ENCODE measurements at regions not wholly inside any gene's neighbourhood (a gene's known extent, or its start where the extent isn't known, plus 50 kb on each side); places are given as distances from the start of the nearest gene placed in this dataset.
"Not testable (repeated sequence)": the region's sequence is repeated elsewhere in the genome, so short reads cannot be mapped to it uniquely, and the experiment has no call there.

DNA sequence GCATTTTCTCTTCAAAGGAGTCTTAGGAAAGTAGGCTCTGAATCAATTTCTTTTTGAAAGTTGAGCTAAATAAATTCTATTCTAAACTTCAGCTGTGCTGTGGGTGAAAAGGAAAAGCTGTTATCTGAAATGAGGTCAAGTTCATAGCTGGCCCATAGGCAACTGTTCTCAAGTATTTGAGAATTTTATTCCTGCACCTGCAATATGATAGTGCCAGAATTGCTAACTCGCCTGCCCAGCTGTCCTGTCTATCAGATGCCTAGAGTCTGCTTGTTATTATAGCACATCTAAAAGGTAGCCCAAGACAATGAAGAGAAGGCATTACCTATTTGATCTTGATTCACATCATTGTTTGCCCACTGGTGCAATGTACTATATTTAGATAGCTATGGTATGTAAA, 798.7 kb downstream of the DIPK2A start:
- DNase-seq, result no peak

DNA sequence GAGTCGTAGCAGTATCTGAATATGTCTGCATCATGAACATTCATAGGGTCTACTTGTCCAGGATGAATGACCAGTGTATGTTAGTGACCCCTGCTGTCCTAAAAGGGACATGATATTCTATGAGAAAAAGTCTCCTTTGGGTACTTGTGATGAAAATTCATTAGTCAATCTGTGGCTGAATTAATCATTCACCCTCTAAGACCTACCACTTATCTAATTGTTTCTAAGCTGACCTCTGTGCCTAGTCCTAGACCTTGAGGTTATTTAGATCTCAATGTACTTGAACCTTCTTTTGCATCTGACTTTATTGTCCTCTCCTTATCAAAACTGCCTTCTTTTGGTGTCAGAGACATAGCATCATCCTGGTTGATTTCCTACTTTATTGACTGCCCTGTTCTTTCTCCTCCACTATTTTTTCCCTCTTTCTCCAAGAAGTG, 799.3 kb downstream of the DIPK2A start:
- no peak for DNase-seq

DNA sequence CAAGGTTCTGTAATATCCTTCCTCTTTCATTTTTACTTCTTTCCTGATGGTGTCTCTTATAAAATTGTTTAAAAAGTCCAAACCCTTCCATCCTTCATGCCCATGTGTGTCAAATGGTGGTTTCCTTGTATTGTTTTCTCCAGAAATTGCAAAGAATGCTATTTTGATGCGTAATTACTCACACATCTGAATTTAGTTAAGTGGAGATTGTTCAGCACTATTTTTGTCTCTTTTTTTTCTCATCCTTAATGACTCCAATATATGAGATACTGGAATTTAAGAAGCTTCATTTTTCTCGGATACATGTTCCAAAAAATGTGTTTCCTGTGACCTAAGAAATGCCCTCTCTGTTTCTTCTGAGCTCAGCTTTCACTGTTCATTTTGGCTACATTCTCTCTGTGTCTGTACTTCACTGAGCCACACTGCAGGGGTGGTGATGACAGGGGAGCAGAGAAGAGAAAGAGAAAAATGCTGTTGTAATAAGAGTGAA, 799.8 kb downstream of the DIPK2A start:
- DNase-seq, result no peak

DNA sequence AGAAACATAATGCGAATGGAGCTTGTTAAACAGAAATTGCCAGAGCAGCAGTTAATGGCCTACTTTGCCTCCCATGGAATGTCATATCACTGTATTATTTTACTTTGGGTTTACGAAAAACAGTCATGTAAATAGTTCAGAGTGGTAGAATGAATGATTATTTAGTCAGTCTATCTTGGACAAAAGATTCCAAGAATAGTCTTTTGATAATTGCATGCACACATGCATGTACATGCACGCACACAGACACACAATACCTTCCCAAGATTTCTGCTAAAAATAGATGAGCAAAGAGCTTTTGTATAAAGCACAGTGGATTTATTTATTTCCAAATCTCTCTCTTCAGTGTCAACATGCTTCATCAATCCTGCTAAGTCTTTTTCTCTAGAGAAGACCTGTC, 800.7 kb downstream of the DIPK2A start:
- DNase-seq, result no peak

DNA sequence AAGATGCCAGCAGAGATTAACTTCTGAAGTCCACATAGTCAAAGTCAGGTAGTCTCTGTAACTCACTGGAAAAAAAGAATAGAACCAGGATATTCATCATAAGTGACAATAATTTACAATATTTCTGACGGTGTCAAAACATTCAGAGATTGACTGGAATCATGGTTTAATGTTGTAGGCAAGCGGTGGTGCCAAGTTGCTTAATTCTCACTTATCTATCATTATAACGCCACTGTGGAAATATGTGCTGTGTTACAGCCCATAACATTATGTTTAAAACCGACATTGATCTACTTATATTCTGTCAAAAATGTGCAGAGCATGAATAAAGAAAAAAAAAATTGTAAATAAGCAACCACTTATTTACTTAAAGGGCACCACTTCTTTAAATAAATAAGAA, 801.7 kb downstream of the DIPK2A start:
- no peak for DNase-seq

DNA sequence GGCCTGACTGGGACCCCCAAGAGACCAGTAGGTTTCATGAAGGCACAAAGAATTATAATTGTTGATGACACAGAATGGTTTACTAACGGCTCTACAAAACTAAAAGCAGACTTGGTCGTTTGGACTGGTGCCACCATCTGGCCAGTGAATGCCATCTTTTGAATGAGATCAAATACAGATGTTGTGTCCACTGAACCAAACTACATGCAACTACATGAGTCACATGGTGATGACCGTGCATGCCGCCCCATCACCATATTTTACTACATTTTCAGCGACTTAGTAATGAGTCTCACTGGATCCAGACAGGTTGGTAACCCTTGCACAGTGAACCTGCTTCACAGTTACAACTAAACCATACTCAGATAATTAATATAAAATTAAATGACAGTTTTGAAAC, 803.3 kb downstream of the DIPK2A start:
- DNase-seq, result no peak

DNA sequence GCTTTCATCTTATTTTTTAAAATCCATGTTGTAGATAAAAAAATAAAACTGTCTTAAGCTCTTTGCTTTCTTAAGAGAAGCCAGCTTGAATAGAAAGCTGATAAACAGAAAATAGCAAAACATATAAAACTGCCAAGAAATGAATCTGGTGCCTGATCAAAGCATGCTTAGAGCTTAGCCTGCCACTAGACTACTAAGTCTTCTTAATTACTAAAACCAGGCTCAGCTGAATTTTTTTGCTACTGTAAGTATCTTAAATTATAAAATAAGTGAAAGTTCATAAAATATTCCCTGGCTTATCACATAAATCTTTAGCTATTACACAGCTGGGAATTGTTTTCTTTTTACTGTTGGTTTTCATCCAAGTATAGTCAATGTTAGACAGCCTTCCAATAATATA, 803.9 kb downstream of the DIPK2A start:
- DNase-seq, result no peak

DNA sequence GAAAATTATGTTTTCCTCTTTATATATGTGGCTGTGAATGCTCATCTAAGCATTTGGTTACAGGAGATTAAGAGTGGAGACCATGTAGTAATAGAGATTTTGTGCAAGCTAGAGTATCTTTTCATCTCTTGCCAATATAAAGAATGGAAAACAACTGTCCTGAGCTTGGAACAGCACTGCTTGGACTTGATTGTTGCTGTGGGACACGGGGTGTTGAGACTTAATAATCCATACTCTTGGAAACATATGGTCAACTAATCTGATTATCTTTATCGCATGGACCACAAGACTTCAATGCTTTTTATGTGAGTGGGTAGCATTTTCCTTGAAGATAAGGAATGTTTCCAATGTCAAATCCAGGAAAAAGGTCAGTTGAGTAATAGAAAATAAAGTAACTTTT, 806.3 kb downstream of the DIPK2A start:
- no peak for DNase-seq

DNA sequence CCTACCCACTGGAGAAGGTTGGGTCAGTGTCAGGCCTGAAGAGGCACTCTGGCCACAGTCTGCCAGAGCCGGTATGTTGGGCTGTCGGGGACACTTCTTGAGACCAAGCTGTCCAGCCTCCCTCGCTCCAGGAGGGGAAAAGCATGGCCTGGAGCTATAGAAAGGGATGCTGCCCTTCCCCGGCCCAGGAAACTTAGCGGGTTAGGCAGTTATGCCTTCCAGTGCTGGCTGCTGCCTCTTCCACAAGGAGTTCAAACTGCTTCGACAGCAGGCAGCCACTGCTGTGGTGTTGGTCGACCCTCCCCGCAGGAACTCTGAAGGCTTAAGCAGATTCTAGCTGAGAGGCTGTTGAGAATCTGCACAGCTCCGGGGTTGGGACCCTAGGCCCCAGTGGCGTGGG, 819.4 kb downstream of the DIPK2A start:
- no peak for DNase-seq

DNA sequence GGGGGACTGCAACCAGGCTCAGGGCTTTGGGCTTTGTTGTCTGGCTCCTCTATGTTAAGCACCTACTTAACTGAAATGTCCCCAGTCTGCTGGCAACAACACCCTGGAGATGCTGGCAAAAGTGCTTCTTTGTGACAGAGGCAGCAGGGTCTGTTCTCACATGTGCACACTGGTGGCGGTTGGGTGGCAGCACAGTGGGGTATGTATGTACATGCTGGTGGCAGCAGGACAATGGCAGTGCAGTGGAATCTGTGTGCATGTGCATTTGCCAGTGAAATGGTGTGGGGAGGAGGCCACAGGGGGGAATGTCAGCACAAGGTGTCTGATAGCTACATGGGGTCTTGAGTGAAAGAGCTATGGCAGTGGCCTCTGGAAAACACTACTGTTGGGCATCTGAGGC, 830.3 kb downstream of the DIPK2A start:
- DNase-seq, result no peak

DNA sequence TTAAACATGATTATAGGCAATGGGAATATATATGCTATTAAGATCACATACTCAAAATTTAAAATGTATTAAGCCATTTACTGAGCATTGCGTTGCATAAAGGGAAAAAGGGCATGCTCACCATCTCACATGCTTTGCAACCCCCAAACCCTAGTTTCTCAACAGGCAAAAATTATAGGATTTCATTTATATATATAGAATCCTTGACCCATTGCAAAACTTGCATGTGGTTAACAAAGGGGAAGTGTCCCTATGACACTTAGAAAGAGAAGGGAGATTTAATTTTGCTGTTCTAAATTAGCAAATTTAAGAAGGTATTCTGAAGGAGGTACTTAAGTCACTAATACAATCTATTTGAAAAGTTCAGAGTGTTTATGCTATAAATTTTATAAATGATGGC, 837.8 kb downstream of the DIPK2A start:
- DNase-seq, result no peak

DNA sequence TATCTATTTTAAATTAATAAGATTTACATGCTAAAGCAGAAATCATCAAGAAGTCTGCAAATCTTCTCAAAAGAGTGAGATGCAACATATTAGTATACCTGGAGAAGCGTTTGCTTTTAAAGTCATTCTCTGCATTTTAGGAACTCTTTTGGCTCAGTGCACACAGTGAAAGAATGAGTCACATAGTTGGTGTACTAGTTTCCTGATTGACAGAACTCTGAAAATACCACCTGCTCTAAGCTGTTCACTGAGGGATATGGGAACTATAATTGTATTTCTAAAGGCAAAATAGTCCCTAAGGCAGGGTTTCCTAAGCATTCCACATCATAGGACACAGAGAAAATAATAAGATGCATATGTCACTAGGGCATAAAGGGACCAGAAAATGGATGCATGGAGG, 838.5 kb downstream of the DIPK2A start:
- no peak for DNase-seq

DNA sequence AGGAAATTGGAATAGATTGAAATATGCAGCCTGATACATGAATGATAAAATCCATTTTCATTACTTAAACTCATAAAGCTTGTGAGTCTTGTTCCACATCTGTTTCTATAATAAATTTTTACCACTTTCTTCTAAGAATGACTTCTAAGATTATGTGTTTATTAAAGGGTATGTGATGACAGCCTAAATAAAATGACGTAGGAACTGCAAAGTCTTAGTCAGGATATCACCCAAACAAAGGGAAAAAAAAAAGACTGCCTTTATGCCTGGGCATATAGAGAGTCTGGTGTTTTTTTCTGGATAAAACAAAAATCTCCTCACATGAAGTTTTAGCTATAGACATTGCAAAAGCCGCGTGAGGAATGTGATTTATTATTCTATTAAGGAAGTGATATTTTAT, 844.0 kb downstream of the DIPK2A start:
- no peak for DNase-seq

DNA sequence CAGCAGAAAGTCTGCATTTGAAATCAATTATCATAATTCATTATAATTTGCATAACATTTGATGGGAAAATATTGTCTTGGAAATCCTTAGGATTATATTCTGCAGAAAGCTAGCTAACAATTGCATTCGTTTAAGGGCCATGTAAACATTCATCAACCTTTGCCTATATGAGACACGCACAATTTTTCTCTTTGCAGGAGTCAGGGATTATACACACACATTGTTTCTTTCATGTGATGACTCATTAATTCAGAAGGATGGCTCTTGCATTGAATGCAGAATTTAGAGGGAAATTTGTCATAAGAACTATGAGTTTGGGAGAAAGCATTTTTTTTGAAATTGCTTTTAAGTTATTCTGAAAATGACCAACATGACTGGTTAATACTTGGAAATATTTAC, 844.7 kb downstream of the DIPK2A start:
- no peak for DNase-seq

DNA sequence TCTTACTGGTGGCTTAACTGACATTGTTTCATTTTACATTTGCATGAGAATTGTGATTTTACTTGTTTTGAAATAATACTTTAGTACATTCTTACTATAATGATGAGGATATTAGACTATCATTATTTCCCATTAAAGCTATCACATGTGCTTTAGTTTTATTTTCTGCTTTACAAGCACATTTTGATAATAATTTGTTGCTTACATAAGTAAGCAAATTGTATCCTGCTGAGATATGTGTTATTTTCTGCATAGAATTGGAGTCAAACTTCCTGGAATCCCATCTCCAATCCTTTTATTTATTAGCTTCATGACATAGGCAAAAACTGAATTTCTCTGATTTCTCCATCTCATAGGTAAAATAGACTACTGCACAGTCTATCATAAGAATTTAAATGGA, 847.4 kb downstream of the DIPK2A start:
- DNase-seq, result no peak

DNA sequence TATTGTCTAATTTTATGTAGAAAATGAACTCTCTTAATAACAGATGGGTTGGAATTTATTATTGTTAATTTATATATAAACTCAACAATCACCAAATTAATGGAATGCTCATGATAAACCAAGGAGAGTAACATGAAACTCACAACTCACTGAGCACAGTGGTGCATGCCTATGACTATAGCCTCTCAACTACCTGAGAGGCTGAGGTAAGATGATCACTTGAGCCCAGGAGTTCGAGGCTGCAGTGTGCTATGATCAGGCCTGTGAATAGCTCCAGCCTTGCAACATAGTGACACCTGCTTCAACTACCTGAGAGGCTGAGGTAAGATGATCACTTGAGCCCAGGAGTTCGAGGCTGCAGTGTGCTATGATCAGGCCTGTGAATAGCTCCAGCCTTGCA, 848.6 kb downstream of the DIPK2A start:
- DNase-seq, result not testable (repeated sequence)

DNA sequence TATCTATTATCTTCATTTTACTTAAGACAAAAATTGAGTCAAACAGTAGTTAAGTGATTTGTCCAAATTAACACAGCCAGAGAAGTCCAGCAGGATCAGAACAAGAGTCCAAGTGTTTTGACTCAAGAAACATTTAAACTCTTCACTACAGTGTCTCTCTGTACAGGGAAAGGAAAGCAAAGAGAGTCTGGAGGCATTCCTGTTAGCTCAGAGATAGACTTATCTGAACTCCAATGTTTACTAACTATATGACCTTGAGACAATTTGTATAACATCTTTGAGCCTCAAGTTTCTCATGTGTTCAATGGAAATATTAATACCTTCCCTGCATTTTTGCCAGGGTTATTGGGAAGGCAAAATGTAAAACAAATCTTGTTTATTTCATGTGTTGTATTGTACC, 849.1 kb downstream of the DIPK2A start:
- DNase-seq, result no peak

DNA sequence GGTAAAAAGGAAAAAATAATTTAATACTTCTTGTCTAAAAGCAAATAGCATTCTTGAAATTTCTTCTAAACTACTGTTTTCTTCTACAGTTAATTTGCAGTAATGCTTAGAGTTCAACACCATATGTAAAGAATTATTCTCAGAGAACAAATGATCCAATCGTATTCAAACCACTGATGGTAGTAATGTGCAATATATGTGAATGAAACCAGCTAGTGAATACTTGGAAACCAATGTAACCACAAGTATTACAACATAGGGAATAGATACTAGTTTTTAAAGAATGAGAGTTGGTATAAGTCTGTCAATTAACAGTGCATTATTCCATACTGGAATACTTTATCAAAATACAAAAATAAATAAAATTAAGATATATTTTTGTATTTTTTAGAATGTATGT, 850.0 kb downstream of the DIPK2A start:
- no peak for DNase-seq

DNA sequence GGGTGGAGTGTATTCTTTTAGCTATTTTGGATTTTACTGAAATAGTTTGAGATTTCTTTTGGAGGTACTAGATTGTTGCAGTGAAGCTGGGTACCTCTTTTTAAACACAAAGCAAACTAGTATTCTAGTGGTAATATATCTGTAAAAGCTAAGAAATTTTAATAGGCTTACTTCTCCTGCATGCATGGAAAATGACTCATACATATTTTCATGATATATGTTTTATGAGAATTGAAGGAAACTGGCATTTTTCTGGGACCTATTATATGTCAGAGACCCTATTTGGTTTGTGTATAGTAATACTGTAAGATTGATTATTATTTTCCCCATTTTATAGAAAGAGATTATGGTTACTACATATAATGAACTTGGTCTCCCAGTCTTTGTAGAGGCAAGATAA, 851.0 kb downstream of the DIPK2A start:
- no peak for DNase-seq

DNA sequence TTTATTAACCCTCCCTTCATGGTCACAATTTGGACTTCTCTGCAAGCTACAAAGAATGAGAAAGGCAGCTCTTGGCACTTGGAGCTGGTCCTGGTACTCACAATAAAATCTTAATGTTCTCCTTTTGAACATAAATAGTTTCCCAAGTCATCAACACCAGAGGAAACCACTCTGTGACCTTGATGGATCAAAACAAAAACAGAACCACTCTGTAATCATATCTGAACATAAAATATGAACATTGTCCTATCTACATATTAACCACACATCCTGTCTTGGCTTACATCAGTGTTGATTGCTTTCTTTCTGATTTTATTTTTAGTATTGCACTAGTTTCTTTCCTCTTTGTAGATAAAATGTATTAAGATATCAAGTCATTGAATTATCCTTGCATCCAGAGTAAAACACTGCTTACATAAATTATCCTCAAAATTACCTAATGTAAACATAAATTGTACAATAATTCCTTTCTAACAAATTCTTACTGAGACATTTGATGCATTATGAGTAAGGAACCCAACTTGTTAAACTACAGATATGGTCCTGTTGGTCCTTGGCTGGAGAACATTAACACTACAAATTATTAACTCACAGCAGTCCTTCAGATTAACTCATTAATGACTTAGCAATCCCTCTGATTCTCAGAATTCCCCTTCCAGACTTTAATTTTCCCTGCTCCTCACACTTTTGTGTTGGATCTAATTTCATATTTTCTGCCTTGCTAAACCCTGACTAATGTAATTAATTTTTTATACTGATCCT, 860.5 kb downstream of the DIPK2A start:
- no peak for DNase-seq

DNA sequence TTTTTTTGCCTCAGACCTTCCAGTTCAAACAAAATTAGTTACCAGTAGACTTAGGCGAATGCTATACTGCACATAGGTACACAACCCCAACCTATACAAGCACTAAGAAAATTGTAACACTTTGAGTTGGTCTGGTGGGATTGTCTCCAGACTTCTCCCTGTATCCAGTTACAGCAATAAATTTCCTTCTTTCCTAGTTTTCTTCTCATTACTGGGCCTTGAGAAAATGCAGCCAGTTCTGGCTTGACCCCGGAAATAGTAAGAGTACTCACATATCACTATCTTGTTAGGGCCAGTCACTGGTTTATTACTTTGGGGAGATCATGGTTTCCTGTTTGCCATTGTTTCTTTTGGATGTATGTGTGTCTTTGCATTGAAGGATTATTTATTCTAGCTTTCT, 868.4 kb downstream of the DIPK2A start:
- DNase-seq, result no peak

DNA sequence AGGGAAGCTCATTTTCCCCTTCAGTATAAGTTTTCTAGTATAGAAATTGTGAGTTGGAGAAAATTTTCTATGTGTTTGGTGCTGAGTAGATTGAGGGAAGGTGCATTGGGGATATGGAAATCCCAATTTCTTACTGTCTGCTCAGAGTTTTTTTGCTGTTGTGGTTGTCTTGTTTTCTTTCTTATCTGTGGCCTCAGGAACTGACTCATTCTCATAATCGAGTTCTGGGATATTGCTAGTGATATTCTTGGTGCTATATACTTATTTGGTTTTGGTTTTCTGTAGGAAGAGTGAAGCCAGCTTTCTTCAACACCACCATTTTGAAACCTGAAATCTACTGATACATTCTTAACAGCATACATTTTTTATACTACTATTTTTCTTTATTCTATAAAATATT, 869.2 kb downstream of the DIPK2A start:
- no peak for DNase-seq

DNA sequence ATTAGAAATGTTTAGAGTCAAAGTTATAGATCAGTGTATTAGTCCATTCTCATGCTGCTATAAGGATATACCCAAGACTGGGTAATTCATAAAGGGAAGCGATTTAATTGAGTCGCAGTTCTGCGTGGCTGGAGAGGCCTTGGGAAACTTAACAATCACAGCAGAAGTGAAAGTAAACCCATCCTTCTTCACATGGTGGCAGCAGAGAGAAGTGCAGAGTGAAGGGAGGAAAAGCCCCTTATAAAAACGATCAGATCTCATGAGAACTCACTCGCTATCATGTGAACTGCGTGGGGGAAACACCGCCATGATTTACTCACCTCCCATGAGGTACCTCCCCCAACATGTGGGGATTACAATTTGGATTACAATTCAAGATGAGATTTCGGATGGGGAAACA, 871.5 kb downstream of the DIPK2A start:
- no peak for DNase-seq

DNA sequence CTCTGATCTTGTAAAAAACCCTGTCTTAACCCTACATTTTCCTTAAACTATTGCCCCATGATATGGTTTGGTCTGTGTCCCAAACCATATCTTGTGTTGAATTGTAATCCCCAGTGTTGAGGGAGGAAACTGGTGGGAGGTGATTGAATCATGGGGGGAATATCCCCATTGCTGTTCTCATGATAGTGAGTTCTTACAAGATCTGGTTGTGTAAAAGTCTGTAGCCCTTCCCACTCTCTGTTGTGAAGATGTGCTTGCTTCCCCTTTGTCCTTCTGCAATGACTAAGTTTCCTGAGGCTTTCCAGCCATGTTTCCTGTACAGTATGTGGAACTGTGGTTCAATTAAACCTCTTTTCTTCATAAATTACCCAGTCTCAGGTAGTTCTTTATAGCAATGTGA, 881.4 kb downstream of the DIPK2A start:
- no peak for DNase-seq

DNA sequence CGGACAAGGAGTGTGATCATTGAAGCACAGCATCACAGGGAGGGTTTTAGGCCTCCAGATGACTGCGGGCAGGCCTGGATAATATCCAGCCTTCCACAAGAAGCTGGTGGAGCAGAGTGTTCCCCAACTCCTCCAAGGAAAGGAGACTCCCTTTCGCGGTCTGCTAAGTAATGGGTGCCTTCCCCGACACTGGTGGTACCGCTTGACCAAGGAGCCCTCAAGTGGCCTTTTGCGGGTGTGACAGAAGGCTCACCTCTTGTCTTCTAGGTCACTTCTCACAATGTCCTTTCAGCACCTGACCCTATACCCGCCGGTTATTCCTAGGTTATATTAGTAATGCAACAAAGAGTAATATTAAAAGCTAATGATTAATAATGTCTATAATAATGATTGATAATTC, 882.4 kb downstream of the DIPK2A start:
- not testable (repeated sequence) for DNase-seq

Measured in CD4-positive, alpha-beta T cell treated with Interleukin-21 for 1 hour (primary cell).